Mammary epithelial cell (primary cell): ENCODE measurements at regions not wholly inside any gene's neighbourhood (a gene's known extent, or its start where the extent isn't known, plus 50 kb on each side); places are given as distances from the start of the nearest gene placed in this dataset.

Source experiments
- CTCF ChIP-seq, 2 donors: IDR thresholded peaks in 1 of 2; conservative IDR thresholded peaks in 1 of 2; 2 replicates each; pipeline ENCODE4 v1.5.1; 2011 to 2012; ENCODE audit warnings: inconsistent platforms in 2 of 2, low read length in 2 of 2, mild to moderate bottlenecking in 2 of 2, control low read depth in 1 of 2, low read depth in 1 of 2; ENCODE audit not compliant: insufficient read depth in 1 of 2; ENCODE audit errors: extremely low read depth in 1 of 2
- EZH2 ChIP-seq: IDR thresholded peaks from 2 replicates; pipeline ENCODE4 v1.6.1; 2012; ENCODE audit warnings: low read length, inconsistent platforms, borderline replicate concordance

- TF ChIP-seq CTCF (conservative IDR thresholded peaks at IDR 0.05 in 1 of 2, IDR thresholded peaks at IDR 0.05 in 1 of 2; ENCODE audit: extremely low read depth in 1 of 2, insufficient read depth in 1 of 2, low read depth in 1 of 2, low read length in 2 of 2) (no peak), EZH2 (no peak)
Observed at GRCh38 chr11:25958045-25958444, 373.9 kb upstream of the ANO3 start.
